ENCODE measurements at regions not wholly inside any gene's neighbourhood (a gene's known extent, or its start where the extent isn't known, plus 50 kb on each side); places are given as distances from the start of the nearest gene placed in this dataset.

- no peak for TF ChIP-seq POLR2AphosphoS5 (IDR thresholded peaks at IDR 0.05; ENCODE audit: insufficient read depth, low read depth, low read length)
- TF ChIP-seq CTCF (IDR thresholded peaks at IDR 0.05; ENCODE audit: extremely low read depth in 1 of 2, insufficient read depth in 1 of 2, low read depth in 1 of 2, low read length in 2 of 2) = no peak
- no peak for TF ChIP-seq GATA2 (IDR thresholded peaks at IDR 0.05; ENCODE audit: insufficient read depth, insufficient read length, low read depth, low read length)
- TF ChIP-seq POLR2A (IDR thresholded peaks at IDR 0.05; ENCODE audit: low read depth, low read length) = no peak
- no peak for TF ChIP-seq FOS (IDR thresholded peaks at IDR 0.05; ENCODE audit: borderline replicate concordance, insufficient read depth, low read length)
- TF ChIP-seq EZH2 (IDR thresholded peaks at IDR 0.05; ENCODE audit: borderline replicate concordance, low read depth, low read length, severe bottlenecking) = no peak
- no peak for TF ChIP-seq MAX (IDR thresholded peaks at IDR 0.05; ENCODE audit: insufficient read depth, insufficient read length)
- no peak for TF ChIP-seq JUN (IDR thresholded peaks at IDR 0.05; ENCODE audit: borderline replicate concordance, insufficient read depth, insufficient read length, low read depth)
- no peak for TF ChIP-seq MYC (IDR thresholded peaks at IDR 0.05; ENCODE audit: low read depth, low read length)
These were observed 408.9 kb upstream of the ANO5 start for GRCh38 chr11:21783954-21784353.

Measured in endothelial cell of umbilical vein (primary cell).